H1 (cell line): ENCODE measurements at regions not wholly inside any gene's neighbourhood (a gene's known extent, or its start where the extent isn't known, plus 50 kb on each side); places are given as distances from the start of the nearest gene placed in this dataset.

Experiments
- CTCF ChIA-PET: fragments of 300-600 bp; sonication (Branson Sonifier 250); formaldehyde crosslinking; loops from one replicate; lab custom pipeline; 2021; ENCODE audit not compliant: partially characterized antibody; lab: Charles Lee
- POLR2A ChIA-PET: fragments of 300-600 bp; sonication (Branson Sonifier 250); formaldehyde crosslinking; loops from one replicate; lab custom pipeline; 2021; ENCODE audit warnings: inconsistent platforms; ENCODE audit not compliant: partially characterized antibody; lab: Charles Lee
- DNase-seq, 2 experiments: peaks; one replicate each; pipeline versions ENCODE4 v3.0.0 to v3.0.0-alpha.2; 2010 to 2022; ENCODE audit warnings: low spot score in 2 of 2, low read depth in 1 of 2, mixed read lengths in 1 of 2
- FAIRE-seq: peaks from 2 replicates; lab custom pipeline; 2011; peaks lifted over from hg19 to GRCh38; lab: Jason Lieb, UNC
- H2AFZ ChIP-seq: 2 replicates; pipeline ENCODE4 v1.8.1; 2012; ENCODE audit warnings: low read length, inconsistent platforms
- H2AK5ac ChIP-seq: 2 replicates; pipeline ENCODE4 v1.6.1; 2013; ENCODE audit warnings: low read depth, low read length
- H2BK120ac ChIP-seq: replicated peaks from 2 replicates; pipeline ENCODE3; 2013; ENCODE audit warnings: low read depth, low read length, inconsistent platforms
- H2BK12ac ChIP-seq: 2 replicates; pipeline ENCODE4 v1.6.1; 2013; ENCODE audit warnings: low read depth, low read length
- H2BK15ac ChIP-seq: 2 replicates; pipeline ENCODE4 v1.6.1; 2013; ENCODE audit warnings: low read length
- H2BK20ac ChIP-seq: 2 replicates; pipeline ENCODE4 v1.6.1; 2013; ENCODE audit warnings: low read length
- H2BK5ac ChIP-seq: 2 replicates; pipeline ENCODE4 v1.6.1; 2013; ENCODE audit warnings: low read depth, low read length
- H3K14ac ChIP-seq: 2 replicates; pipeline ENCODE4 v1.6.1; 2013; ENCODE audit warnings: inconsistent platforms; ENCODE audit not compliant: insufficient read length
- H3K18ac ChIP-seq: 2 replicates; pipeline ENCODE4 v1.6.1; 2013; ENCODE audit warnings: low read length; ENCODE audit errors: extremely low read depth
- H3K23ac ChIP-seq: 2 replicates; pipeline ENCODE4 v1.6.1; 2013; ENCODE audit warnings: inconsistent platforms; ENCODE audit not compliant: insufficient read length
- H3K23me2 ChIP-seq: 2 replicates; pipeline ENCODE4 v1.6.1; 2013; ENCODE audit warnings: low read depth, low read length
- H3K27ac ChIP-seq: 2 replicates; pipeline ENCODE4 v1.6.1; 2011; ENCODE audit warnings: low read depth, low read length, inconsistent platforms
- H3K27me3 ChIP-seq, 4 experiments: replicated peaks in 1 of 4; 1 replicate in 1 of 4; 2 replicates in 3 of 4; pipeline versions ENCODE4 v1.6.1 to v1.8.1; 2011 to 2013; ENCODE audit warnings: low read length in 3 of 4, mild to moderate bottlenecking in 3 of 4, inconsistent platforms in 2 of 4, mixed read lengths in 2 of 4, moderate library complexity in 1 of 4; ENCODE audit not compliant: control insufficient read depth in 3 of 4, insufficient read depth in 3 of 4; ENCODE audit errors: extremely low read depth in 1 of 4
- H3K36me3 ChIP-seq, 4 experiments: 2 replicates each; pipeline versions ENCODE4 v1.6.1 to v1.8.1; 2011 to 2013; ENCODE audit warnings: mild to moderate bottlenecking in 4 of 4, low read length in 3 of 4, moderate library complexity in 2 of 4, control low read depth in 1 of 4, inconsistent platforms in 1 of 4; ENCODE audit not compliant: insufficient read depth in 4 of 4, control insufficient read depth in 2 of 4
- H3K4ac ChIP-seq: replicated peaks from 2 replicates; pipeline ENCODE3; 2013; ENCODE audit warnings: low read length, low read depth, mixed read lengths, inconsistent platforms; ENCODE audit not compliant: insufficient read length
- H3K4me1 ChIP-seq, 4 experiments: replicated peaks in 1 of 4; 1 replicate in 1 of 4; 2 replicates in 3 of 4; pipeline versions ENCODE4 v1.6.1 to v1.8.1; 2011 to 2013; ENCODE audit warnings: low read length in 3 of 4, inconsistent platforms in 2 of 4, mixed read lengths in 1 of 4; ENCODE audit not compliant: insufficient read depth in 4 of 4, control insufficient read depth in 3 of 4
- H3K4me2 ChIP-seq, 2 experiments: 2 replicates each; pipeline versions ENCODE4 v1.6.1 to v1.8.1; 2011 to 2013; ENCODE audit warnings: low read depth in 2 of 2, low read length in 2 of 2, control low read depth in 1 of 2, inconsistent platforms in 1 of 2, mild to moderate bottlenecking in 1 of 2; ENCODE audit not compliant: insufficient read depth in 1 of 2
- H3K4me3 ChIP-seq, 4 experiments: fragments of 200-600, 300-600 bp in 1 of 4; sonication (generic), shearing (Covaris generic), sonication (Bioruptor Twin) in 1 of 4; 2 replicates each; pipeline versions ENCODE4 v1.5.1 to v1.8.1; 2011 to 2016; ENCODE audit warnings: low read length in 4 of 4, low read depth in 3 of 4, control low read depth in 2 of 4, inconsistent platforms in 2 of 4, mild to moderate bottlenecking in 2 of 4, mixed read lengths in 1 of 4, moderate library complexity in 1 of 4; ENCODE audit not compliant: insufficient read depth in 2 of 4; ENCODE audit errors: extremely low read depth in 1 of 4
- H3K56ac ChIP-seq: replicated peaks from 2 replicates; pipeline ENCODE3; 2013; ENCODE audit warnings: low read depth, mild to moderate bottlenecking, mixed read lengths, low read length, inconsistent platforms; ENCODE audit not compliant: insufficient read length
- H3K79me1 ChIP-seq: 2 replicates; pipeline ENCODE4 v1.6.1; 2013; ENCODE audit warnings: low read depth, low read length, control low read depth
- H3K79me2 ChIP-seq, 2 experiments: 2 replicates each; pipeline versions ENCODE4 v1.6.1 to v1.8.1; 2012 to 2013; ENCODE audit warnings: low read length in 2 of 2, mild to moderate bottlenecking in 2 of 2, inconsistent platforms in 1 of 2; ENCODE audit not compliant: insufficient read depth in 2 of 2, control insufficient read depth in 1 of 2
- H3K9ac ChIP-seq, 4 experiments: replicated peaks in 1 of 4; 1 replicate in 1 of 4; 2 replicates in 3 of 4; pipeline versions ENCODE4 v1.6.1 to v1.8.1; 2011 to 2013; ENCODE audit warnings: low read depth in 3 of 4, low read length in 3 of 4, control low read depth in 2 of 4, mild to moderate bottlenecking in 2 of 4, moderate library complexity in 2 of 4, inconsistent platforms in 1 of 4; ENCODE audit errors: extremely low read depth in 1 of 4
- H3K9me3 ChIP-seq, 2 experiments: 2 replicates each; pipeline versions ENCODE4 v1.6.1 to v1.8.1; 2012 to 2013; ENCODE audit warnings: mild to moderate bottlenecking in 2 of 2, moderate library complexity in 2 of 2, control low read depth in 1 of 2, inconsistent platforms in 1 of 2, low read depth in 1 of 2, low read length in 1 of 2, mixed read lengths in 1 of 2; ENCODE audit not compliant: insufficient read depth in 2 of 2
- H4K20me1 ChIP-seq, 2 experiments: replicated peaks in 1 of 2; 2 replicates each; pipeline versions ENCODE3 to v1.8.1; 2011 to 2013; ENCODE audit warnings: inconsistent platforms in 2 of 2, low read length in 2 of 2, mild to moderate bottlenecking in 1 of 2; ENCODE audit not compliant: insufficient read depth in 2 of 2, control insufficient read depth in 1 of 2
- H4K5ac ChIP-seq: 2 replicates; pipeline ENCODE4 v1.6.1; 2013; ENCODE audit warnings: low read length, low read depth, mixed read lengths, inconsistent platforms; ENCODE audit not compliant: insufficient read length
- H4K8ac ChIP-seq: 2 replicates; pipeline ENCODE4 v1.8.0; 2013; ENCODE audit warnings: mild to moderate bottlenecking, moderate library complexity, low read length, inconsistent platforms; ENCODE audit not compliant: insufficient read depth; ENCODE audit errors: extremely low read depth
- H4K91ac ChIP-seq: replicated peaks from 2 replicates; pipeline ENCODE3; 2013; ENCODE audit warnings: low read length, mixed read lengths, inconsistent platforms; ENCODE audit not compliant: insufficient read length
- ASH2L ChIP-seq: fragments of 200-600, 300-600 bp; sonication (generic); IDR thresholded peaks from one replicate; pipeline ENCODE4 v1.7.1; 2017; ENCODE audit warnings: low read length
- EGR1 ChIP-seq: IDR thresholded peaks from 2 replicates; pipeline ENCODE4 v1.6.1; 2011; ENCODE audit warnings: low read depth, low read length, borderline replicate concordance
- GTF2F1 ChIP-seq: IDR thresholded peaks from 2 replicates; pipeline ENCODE4 v1.6.1; 2012; ENCODE audit warnings: low read depth, low read length, improper control_type of control experiment, borderline replicate concordance
- KDM5A ChIP-seq: fragments of 200-600 bp; IDR thresholded peaks from 2 replicates; pipeline ENCODE4 v1.7.1; 2012; ENCODE audit warnings: mild to moderate bottlenecking, low read length, inconsistent platforms, mixed read lengths
- RAD21 ChIP-seq, 2 experiments: IDR thresholded peaks in 1 of 2; conservative IDR thresholded peaks in 1 of 2; 2 replicates each; pipeline ENCODE4 v1.6.1; 2011; ENCODE audit warnings: low read depth in 2 of 2, low read length in 2 of 2, improper control_type of control experiment in 1 of 2, inconsistent platforms in 1 of 2, mild to moderate bottlenecking in 1 of 2, moderate library complexity in 1 of 2
- SIX5 ChIP-seq: IDR thresholded peaks from 2 replicates; pipeline ENCODE4 v1.6.1; 2011; ENCODE audit warnings: mild to moderate bottlenecking, low read depth, low read length
- WGBS, 2 experiments: shearing (Covaris generic) in 1 of 2; methylation state at CpG; one replicate each; pipeline versions ENCODE4 v1.1.6 to v1.1.7; 2013 to 2015; ENCODE audit warnings: low lambda C conversion rate in 2 of 2, mixed read lengths in 2 of 2, inconsistent platforms in 1 of 2, low coverage in 1 of 2, missing lambda C conversion rate in 1 of 2; ENCODE audit not compliant: insufficient replicate concordance in 2 of 2, insufficient coverage in 1 of 2, insufficient read length in 1 of 2; ENCODE audit errors: extremely low coverage in 1 of 2, missing lambda C conversion rate in 1 of 2; 5-methylcytosine and 5-hydroxymethylcytosine counted together
- TF ChIP-seq, protein P1 (sequence below): IDR thresholded peaks from 2 replicates; pipeline ENCODE4 v1.6.1; 2012; ENCODE audit warnings: low read length, inconsistent platforms

DNA sequence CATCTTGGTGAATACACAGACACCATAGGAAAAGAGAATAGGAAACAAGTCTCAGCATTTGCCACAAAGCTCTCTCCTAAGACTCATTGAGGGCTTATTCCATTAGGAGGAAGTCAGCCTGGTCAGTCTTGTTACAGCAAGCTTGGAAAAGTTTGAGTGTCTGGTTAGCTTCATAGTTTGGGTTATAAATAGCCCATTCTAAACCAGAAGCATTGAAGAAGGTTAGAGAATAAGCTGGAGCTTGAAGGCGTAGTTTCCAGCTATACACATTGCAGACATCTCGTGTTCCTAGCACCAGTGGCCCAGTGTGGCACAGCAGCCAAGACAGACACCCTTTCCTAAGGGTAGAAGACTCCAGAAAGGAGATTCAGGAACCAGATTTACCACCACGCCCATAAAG lies 168.8 kb upstream of the RBM19 start:
- no peak overlapping the region for H2BK5ac ChIP-seq
- H3K4me1 ChIP-seq = no peaks in the 10 kb centered on the region; a peak in 2 of 7 replicates
- no peak overlapping the region for H2AFZ ChIP-seq
- whole genome bisulfite sequencing, 2 experiments = 92% methylated on average over 3 of the region's 3 CpGs; no CpG with 5 or more reads in 1 of the 2 experiments
- no peak overlapping the region for H3K23ac ChIP-seq
- FAIRE-seq (no peak), DNase-seq (no peak)
- no peak overlapping the region for H3K4me2 ChIP-seq
- TF ChIP-seq ASH2L (no peak), EGR1 (no peak), KDM5A (no peak), RAD21 (IDR thresholded peaks at IDR 0.05 in 1 of 2, conservative IDR thresholded peaks at IDR 0.05 in 1 of 2; ENCODE audit: low read depth in 2 of 2, low read length in 2 of 2) (no peak), SIX5 (no peak), GTF2F1 (no peak)
- TF ChIP-seq, protein P1, sequence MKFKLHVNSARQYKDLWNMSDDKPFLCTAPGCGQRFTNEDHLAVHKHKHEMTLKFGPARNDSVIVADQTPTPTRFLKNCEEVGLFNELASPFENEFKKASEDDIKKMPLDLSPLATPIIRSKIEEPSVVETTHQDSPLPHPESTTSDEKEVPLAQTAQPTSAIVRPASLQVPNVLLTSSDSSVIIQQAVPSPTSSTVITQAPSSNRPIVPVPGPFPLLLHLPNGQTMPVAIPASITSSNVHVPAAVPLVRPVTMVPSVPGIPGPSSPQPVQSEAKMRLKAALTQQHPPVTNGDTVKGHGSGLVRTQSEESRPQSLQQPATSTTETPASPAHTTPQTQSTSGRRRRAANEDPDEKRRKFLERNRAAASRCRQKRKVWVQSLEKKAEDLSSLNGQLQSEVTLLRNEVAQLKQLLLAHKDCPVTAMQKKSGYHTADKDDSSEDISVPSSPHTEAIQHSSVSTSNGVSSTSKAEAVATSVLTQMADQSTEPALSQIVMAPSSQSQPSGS = no peak
- POLR2A ChIA-PET = interaction anchor here (0.6 kb wide), 1 partner anchor 968 kb away, joined by 3 read pairs; no protein-coding TSS in a partner anchor
- no peak overlapping the region for H4K5ac ChIP-seq
- H3K79me1 ChIP-seq = no peaks in the 10 kb centered on the region
- H3K14ac ChIP-seq = no peak overlapping the region
- H3K9ac ChIP-seq = no peak overlapping the region
- H3K4ac ChIP-seq = no peak overlapping the region
- no peak overlapping the region for H2BK20ac ChIP-seq
- H2BK15ac ChIP-seq = no peak overlapping the region
- peaks cover 0 to 13% (median 1%) of the 10 kb centered on the region in 4 experiments; a peak in 3 of 7 replicates for H3K27me3 ChIP-seq
- no peaks in the 10 kb centered on the region for H3K23me2 ChIP-seq
- H4K20me1 ChIP-seq = no peaks in the 10 kb centered on the region
- no peak overlapping the region for H2BK120ac ChIP-seq
- H3K27ac ChIP-seq = no peak overlapping the region
- H3K56ac ChIP-seq = no peak overlapping the region
- H3K36me3 ChIP-seq = no peaks in the 10 kb centered on the region
- H4K91ac ChIP-seq = no peak overlapping the region
- H4K8ac ChIP-seq = no peak overlapping the region
- no peak overlapping the region for H3K4me3 ChIP-seq
- no peak overlapping the region for H3K18ac ChIP-seq
- H2AK5ac ChIP-seq = no peak overlapping the region
- no peaks in the 10 kb centered on the region for H3K79me2 ChIP-seq
- H3K9me3 ChIP-seq = no peaks in the 10 kb centered on the region
- CTCF ChIA-PET = interaction anchor here (1.0 to 2.0 kb wide), 8 partner anchors 8 to 377 kb away, joined by 3 to 6 read pairs (median 4); no protein-coding TSS in a partner anchor
- H2BK12ac ChIP-seq = no peak overlapping the region
